Activated CD4-positive, alpha-beta T cell treated with anti-CD3 and anti-CD28 coated beads, Interleukin-2, amount 50 U/mL, for 1 hour (primary cell): ENCODE measurements at regions not wholly inside any gene's neighbourhood (a gene's known extent, or its start where the extent isn't known, plus 50 kb on each side); places are given as distances from the start of the nearest gene placed in this dataset.
"Not testable (repeated sequence)": the region's sequence is repeated elsewhere in the genome, so short reads cannot be mapped to it uniquely, and the experiment has no call there.

Experiments used
- DNase-seq: peaks from one replicate; pipeline ENCODE4 v3.0.0-alpha.2; 2020

DNA sequence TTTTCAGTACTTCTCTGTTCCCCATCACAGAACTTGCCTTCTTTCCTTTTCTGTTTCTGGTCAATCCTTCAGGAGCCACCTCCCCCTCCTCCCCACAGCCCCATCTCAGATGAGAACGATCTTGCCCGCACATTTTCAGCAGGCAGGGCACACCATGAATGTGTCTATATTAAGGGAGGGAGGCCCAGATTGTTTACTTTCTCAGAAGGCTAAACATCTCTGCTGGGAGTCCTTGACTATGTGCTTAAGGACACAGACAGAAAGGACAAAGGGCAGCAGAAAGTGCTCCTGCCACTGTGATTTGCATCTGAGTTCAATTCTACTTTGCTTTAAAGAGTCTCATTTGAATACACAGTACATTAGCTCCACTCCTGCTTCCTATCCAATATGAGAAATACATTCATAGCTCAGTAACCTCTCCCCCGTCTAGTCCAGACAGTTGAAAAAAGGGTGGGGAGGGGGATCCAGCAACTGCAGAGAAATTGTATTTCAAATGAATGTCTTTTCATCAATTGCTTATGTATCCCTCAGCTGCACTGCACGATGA is 175.0 kb upstream of the PARD3B start:
- no peak for DNase-seq

DNA sequence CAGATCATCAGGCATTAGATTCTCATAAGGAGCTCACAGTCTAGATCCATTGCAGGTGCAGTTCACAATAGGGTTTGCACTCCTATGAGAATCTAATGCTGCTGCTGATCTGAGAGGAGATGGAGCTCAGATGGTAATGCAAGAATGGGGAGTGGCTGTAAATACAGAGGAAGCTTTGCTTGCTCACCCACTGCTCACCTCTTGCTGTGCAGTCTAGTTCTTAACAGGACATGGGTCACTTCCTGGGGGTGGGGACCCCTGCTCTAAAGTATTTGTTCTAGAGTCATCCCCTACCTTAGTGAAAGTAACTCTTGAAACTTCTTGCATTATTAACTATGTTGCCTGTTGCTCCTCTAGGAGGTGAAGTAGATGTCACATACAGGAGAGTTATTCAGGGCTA is 171.3 kb upstream of the PARD3B start:
- no peak for DNase-seq

DNA sequence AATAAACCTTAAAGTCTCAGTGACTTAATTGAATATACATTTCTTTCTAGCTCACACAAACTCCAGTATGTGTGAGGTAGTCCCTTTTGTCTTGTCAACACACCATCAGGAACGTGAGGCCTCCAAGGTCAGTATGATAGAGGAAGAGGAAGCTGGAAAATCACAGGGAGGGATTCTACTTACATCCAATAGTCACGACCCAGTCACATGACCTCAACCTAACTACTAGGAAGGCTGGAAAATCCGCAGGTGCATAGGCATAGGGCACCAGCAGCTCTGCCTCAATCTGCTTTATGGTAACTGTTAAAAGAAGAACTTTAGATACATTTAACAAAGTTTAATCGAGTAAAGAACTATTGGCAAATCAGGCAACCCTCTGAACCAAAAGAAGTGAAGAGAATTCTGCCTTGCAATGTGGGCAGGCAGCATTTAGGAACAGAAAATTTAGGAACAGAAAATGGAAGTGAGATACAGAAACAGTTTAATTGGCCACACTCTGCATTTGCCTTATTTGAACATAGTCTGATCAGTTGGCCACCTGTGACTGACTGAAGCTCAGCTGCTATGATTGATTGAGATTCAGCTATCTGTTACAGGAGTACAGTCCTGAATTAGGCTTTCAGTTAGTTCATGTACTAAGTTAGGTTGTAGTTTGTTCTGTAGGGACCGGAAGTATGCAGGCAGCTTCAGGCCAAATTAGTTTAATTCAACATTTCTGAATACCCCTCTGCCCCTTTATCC is 165.0 kb upstream of the PARD3B start:
- no peak for DNase-seq

DNA sequence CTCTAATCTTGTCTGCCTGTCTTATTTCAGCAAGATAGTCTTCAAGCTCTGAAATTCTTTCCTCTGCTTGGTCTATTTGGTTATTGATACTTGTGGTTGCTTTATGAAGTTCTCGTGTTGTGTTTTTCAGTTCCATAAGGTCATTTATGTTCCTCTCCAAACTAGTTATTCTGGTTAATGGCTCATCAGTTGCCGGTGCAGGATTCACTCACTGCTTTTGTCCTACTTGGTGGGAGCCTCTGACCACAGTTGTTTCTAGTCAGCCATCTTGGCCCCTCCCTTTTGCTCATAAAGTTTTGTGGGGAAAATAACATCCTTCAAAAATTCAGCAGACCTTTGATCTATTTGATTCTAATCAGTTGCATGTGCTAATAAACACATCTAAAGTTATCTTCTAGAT is 158.6 kb upstream of the PARD3B start:
- DNase-seq = no peak

DNA sequence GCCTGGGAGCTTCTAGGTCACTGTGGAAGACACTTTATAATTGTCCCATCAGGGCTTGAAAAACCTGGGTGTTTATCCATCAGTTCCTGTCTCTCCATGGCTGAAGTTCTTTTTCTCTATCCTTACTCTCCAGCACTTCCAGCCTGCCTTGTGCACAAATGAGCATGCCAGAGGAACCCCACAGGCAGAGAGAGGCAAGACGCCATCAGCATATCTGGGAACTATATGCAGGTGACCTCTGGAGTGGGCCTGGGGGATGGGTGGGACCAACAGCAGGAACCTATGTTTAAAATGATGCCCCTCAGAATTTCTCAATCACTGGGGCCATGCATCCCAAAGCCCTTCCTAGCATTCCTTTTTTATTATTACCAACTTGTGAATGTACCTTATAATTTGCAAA is 156.2 kb upstream of the PARD3B start:
- no peak for DNase-seq

DNA sequence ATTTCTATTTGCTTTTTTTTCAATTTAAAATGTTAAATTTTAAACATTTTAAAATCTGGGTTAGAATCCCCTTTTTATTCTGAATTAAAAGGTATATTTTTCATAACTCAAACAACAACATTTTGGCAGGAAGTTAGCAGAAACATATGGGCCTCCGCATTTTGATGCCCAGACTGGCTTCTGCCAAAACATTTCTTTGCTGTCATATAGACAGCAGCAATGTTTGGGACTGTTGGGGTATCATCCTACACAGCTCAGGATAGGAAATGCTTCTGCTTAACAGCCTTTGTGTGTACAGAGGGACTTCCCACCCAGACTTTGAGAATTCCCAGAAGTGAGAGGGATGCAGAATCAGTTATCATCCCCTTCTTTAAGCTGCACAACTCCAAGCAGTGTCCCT is 155.4 kb upstream of the PARD3B start:
- DNase-seq = no peak

DNA sequence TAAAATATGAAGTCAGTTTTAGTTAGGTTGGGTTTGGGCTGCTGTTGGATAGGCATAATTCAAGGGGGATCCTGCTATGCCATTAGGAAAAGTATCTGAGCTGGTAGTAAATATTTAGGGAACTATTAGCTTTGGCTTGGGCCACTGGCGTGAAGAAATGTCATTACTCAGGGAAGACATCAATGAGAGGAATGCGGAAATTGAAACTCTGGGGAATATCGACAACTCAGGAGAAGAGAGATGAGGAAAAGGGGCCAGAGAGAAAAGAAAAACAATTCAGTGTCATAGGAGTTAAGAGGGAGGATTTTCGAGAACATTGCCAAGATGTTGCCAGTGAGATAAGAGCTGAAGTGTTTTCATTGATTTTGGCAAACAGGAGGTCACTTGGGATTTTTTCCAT is 149.7 kb upstream of the PARD3B start:
- no peak for DNase-seq

DNA sequence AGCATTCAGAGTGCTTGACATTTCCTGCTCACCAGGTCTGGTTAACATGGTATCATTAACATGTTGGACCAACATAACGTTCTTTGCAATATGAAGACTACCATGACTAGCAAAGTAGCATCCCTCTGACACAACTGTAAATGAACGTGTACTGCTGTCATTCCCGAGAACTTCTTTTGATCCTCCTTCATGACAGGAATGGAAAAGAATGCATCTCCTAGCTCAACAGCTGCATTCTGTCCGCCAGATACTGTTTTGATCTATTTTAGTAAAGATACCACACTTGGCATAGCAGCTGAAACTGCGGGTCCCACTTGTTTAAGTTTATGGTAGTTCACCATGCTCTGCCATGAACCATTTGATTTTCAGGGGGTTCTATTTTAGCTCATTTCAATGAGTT is 144.2 kb upstream of the PARD3B start:
- no peak for DNase-seq

DNA sequence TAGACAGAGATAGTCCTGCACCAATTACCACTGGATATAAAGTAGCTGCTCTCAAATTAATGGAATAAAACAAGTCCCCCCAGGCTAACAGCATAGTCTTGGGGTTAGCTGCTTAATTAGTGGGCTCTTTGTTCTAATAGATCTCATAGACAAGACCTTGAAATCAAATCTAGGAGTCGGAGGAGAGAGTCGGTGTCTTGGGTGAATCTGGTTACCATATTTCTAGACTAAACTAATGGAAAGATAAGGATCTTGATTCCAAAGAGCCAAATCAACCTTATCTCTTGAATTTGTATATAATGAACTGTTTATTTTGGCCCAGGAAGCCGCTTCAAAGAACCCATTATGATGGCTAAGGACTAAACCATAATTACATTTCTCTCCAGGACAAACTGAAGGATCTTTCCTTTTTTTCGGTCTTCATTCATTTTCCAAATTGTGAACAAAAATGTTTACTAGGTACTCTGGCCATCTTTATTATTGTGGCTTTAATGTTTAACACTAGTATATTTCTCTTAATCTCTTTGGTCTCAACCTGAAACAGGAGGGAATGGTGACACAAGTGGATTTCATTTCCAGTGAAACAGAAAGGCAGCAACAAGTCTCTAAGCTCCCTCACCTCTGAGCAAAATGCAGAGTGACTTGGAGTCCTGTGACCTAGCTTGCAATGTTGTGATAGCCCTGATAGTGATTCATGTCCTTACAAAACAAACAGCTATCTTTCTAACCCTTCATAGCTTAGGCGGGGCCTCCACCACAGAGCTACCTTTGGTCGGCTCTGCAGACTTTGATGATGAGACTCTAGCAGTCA is 137.9 kb upstream of the PARD3B start:
- DNase-seq = no peak

DNA sequence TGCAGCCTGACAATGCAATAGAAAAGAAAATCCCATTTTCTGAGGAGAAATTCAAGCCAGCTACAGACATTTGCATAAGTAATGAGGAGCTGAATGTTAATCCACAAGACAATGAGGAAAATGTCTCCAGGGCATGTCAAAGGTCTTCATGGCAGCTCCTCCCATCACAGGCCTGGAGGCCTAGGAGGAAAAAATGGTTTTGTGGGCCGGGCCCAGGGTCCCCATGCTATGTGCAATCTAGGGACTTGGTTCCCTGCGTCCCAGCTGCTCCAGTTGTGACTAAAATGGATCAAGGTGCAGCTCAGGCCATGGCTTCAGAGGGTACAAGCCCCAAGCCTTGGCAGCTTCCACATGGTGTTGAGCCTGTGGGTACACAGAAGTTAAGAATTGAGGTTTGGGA is 132.5 kb upstream of the PARD3B start:
- DNase-seq = not testable (repeated sequence)

DNA sequence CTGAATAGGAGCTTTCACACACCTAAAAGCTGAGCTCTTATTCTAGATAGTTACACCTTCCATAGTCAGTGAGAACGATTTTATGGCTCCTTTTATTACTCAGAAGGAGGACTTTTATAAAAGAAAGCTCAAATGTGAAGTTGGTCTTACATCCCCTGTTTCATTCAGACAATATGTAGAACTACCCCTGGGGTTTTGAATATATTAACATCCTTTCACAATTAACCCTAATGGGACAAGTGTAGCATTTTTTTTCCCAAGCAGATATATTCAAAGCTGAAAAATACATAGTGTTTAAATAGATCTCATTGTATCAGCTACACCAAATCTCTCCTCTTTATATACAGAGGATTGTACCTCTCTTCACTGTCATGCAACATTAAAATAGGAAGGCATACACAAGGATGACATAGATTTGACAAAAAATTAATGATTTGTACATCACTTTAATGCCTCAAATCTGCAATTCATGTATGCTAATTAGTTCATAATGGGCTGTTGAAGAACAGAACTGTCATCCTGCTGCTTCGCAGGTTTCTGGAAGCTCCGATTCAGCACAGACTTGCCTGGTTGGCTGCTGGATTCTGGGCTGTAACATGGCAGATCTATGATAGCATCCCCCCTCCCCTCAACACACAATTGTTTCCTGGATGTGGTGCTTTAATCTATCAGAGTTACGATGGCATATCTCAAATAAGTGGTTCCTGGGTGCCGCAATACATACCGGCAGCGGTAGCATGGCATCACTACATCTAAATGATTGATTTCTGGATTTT is 129.7 kb upstream of the PARD3B start:
- DNase-seq = no peak

DNA sequence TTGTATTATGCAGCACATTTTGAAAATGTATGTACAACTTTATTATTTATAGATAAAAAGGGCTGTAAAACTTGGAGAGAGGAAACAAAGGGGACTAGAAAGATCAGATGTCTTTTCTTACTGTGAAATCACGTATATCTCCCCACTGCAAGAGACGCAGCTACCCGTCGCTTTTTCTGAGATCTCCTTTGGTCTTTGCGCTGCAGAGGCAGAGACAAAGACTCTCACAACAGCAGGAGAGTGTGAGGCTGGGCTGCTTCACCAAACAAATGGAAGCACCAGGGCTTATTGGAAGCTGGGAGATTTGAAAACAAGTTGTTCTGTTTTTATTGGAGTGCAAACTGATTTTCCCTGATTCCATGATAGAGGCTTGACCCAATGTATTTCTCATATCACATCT is 129.0 kb upstream of the PARD3B start:
- no peak for DNase-seq

DNA sequence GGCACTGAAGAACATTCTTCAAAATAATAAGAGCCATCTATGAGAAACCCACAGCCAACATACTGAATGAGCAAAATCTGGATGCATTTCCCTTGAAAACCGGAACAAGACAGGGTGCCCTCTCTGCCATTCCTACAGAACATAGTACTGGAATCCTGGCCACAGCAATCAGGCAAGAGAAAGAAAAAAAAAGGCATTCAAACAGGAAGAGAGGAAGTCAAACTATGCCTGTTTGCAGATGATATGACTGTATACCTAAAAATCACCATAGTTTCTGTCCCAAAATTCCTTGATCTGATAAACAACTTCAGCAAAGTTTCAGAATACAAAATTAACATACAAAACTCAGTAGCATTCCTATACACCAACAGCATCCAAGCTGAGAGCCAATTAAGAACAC is 119.5 kb upstream of the PARD3B start:
- DNase-seq = no peak

DNA sequence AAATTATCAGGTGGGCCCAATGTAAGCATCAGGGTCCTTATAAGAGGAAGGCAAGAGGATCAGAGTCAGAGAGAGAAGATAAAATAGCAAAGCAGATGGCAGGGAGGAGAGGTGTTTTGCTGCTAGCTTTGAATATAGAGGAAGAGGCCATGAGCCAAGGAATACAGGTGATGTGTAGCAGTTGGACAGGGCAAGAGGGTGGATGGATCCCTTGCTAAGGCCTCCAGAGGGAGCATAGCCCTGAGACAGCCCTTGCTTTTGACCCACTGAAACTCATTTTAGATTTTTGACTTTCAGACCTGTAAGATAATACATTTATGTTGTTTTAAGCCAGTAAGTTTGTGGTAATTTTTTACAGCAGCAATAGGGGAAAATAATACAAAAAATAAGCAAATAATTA is 116.6 kb upstream of the PARD3B start:
- DNase-seq = no peak

DNA sequence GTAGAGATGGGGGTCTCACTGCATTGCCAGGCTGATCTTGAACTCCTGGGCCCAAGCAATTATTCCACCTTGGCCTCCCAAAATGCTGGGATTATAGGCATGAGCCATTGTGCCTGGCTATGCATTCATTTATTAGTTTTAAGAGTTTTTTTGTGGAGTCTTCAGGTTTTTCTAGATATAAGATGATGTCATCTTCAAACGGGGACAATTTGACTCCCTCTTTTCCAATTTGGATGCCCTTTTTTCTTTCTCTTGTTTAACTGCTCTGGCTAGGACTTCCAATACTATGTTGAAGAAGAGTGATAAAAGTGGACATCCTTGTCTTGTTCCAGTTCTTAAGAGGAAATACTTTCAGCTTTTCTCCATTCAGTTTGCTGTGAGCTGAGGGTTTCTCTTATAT is 113.7 kb upstream of the PARD3B start:
- no peak for DNase-seq

DNA sequence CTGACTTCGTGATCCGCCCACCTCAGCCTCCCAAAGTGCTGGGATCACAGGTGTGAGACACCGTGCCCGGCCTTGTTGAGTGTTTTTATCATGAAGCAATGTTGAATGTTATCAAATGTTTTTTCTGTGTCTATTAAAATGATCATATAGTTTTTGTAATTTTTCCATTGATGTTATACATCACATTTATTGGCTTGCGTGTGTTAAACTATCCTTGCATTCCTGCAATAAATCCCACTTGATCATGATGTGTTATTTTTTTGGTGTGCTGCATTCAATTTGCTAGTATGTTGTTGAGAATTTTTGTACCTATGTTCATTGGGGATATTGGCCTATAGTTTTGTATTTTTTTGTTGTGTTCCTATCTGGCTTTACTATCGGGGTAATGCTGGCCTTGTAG is 113.1 kb upstream of the PARD3B start:
- no peak for DNase-seq

DNA sequence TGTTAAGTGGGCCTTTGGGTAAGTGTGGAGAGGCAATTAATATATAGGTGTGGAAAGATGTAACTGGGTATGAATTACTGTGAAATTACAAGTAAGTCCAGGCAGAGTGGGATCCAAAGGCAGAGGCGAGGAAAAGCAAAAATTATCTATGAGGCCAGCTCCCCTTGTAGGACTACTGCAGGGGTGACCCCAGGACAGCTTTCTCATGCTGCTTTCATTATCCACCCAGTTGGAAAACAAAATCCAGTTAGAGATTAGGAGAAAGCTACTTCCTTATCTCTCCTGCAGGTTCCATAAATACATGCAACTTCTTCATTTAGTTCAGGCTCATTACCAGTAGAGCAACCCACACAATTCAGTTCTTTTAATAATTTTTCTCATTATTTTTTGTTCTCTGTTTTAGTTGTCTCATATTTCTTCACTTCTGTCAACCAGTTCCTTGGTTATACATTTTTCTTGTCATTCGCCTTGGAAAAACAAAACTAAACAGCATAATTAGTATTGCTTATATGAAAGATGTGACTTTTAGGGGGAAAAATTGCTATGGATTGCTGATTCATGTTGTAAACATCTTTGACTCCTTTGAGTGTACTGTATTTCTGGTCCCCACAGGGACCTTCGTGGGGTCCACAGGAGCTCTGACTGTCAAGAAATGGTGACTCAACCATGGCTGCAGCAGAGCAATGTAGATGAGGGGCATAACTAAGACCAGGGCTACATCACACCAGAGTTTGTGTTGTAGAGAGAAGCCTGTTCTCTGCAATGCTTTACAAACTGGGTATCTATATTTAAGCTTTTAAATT is 110.4 kb upstream of the PARD3B start:
- DNase-seq = no peak

DNA sequence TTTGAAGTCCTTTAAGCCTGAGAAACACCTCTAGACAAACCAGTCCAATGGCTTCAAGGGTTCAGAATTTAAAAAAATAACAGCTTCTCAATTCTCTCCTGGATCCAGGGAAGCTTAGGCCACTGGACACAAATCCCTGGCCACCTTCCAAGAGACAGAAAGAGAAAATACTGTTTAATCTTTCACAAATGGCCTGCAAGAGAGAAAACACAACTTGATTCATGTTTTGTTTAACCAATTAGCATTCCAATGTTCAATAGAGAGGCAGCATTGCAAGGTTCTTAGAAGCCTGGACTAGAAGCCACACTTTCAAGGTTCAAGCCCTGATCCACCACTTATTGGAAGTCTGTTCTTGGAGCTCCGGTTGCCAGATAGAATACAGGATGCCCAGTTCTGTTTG is 109.0 kb upstream of the PARD3B start:
- no peak for DNase-seq

DNA sequence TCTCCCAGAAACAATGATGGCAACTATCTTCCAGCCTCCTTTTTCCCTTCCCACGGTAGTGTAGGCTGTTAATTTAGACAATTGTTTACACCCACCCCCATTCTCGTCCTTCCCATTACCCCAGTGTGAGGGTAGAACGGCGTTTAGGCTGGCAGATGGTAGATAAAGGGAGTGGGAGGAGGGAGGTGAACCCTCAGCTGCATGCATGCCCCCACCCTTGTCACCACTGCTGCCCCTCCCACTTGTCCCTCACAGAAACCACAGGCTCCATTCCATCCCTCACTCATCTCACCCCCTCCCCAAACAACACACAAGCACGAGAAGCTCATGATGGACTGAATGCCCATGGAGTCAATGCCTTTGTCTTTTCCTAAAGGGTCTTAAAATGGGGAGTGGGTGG is 107.9 kb upstream of the PARD3B start:
- DNase-seq = no peak

DNA sequence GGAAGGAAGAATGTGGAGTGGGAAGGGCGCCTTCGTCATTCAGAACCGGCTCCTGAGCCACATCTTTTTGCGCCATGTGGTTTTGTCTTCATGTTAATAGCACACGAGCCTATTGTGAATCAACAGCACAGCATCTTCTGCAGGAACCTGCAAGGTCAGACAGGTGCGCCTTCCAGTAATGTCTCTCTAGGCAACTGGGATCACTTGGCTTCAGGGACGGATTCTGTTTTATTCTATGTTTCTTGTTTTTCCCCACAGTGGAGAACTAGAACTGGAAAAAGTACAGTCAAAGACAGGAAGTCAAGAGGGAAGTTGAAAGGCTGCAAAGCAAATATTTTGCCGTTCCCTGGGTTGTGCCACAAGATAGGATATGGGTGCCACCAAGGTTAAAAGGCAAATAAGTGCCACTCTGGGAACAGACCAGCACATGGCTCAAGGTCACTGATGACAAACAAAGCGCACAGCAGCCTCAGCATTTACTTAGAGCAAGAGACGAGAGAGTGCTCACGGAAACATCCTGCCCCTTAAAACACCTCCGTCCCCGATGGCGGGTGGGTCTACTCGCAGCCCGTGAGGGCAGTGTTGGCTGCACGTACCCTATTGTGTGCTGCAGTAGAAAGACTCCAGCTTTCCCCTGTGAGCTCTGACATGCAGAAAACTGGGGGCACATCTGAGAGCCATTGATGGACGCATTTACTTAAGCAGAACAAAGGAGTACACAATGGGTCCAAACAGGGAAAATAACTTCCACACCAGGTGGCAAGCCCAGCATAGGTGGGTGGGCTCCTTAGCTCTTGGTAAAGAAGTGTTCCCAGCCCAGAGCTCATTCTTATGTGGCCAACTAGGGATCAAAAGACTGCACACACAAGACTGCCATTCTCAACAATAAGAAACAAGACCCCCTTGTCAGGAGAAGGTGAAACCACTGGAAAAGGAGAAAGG is 107.2 kb upstream of the PARD3B start:
- DNase-seq = no peak

DNA sequence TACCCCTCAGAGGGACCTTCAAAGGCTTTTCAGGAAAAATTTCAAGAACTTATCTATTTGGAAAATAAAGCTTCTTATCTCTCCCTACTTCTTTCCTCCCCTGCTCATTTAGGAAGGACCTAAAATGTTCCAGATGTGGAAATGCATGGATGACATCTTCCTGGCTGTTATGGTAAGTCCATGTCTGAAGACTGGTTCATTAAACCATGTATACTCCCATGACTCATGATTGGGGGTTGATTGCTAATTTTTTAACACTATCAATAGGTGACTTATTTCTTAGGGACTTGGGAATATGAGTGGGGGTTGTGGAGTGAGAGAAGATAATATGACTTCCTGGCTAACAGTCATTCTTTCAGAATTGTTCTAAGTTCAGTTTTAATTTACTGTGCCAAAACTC is 104.0 kb upstream of the PARD3B start:
- no peak for DNase-seq

DNA sequence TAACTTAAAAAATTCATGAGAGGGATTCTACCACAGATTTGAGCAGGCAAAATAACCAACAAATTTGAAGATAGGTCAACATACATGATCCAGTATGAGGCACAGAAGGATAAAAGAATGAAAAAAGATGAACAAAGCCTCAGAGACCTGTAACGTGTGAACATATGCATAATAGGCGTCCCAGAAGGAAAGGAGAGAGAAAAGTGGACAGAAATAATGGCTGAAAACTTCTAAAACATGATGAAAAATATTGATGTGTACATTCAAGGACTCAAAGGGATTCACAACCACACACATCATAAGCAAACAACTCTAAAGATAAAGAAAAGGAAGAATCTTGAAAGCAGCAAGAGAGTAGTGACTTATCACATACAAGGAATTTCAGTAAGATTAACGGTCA is 100.1 kb upstream of the PARD3B start:
- DNase-seq = no peak
